ENCODE measurements at regions not wholly inside any gene's neighbourhood (a gene's known extent, or its start where the extent isn't known, plus 50 kb on each side); places are given as distances from the start of the nearest gene placed in this dataset.

GRCh38 chr2:45184606-45185005, 175.4 kb upstream of the SIX2 start:
- TF ChIP-seq CTCF (IDR thresholded peaks at IDR 0.05; ENCODE audit: low read depth, low read length), result no peak
- TF ChIP-seq MAX (IDR thresholded peaks at IDR 0.05; ENCODE audit: low read depth, low read length), result no peak
- no peak for TF ChIP-seq POLR2A (IDR thresholded peaks at IDR 0.05; ENCODE audit: extremely low read depth, insufficient read length)
- TF ChIP-seq MYC (IDR thresholded peaks at IDR 0.05; ENCODE audit: low read depth, low read length), result no peak
- no peak for DNase-seq (ENCODE audit: low read depth)

GRCh38 chr2:45182667-45183295, 173.5 kb upstream of the SIX2 start:
- no peak overlapping the region for H3K4me3 ChIP-seq (ENCODE audit: low read depth, low read length)
- no peak for DNase-seq (ENCODE audit: low read depth)
- TF ChIP-seq MAX (IDR thresholded peaks at IDR 0.05; ENCODE audit: low read depth, low read length) (no peak), POLR2A (IDR thresholded peaks at IDR 0.05; ENCODE audit: extremely low read depth, insufficient read length) (no peak), MYC (IDR thresholded peaks at IDR 0.05; ENCODE audit: low read depth, low read length) (no peak), CTCF (IDR thresholded peaks at IDR 0.05; ENCODE audit: low read depth, low read length) (no peak)

More at GRCh38 chr2:45184606-45185005, 175.4 kb upstream of the SIX2 start:
- no peak overlapping the region for H3K4me3 ChIP-seq (ENCODE audit: low read depth, low read length)

- TF ChIP-seq MAX (IDR thresholded peaks at IDR 0.05; ENCODE audit: low read depth, low read length) (no peak), POLR2A (IDR thresholded peaks at IDR 0.05; ENCODE audit: extremely low read depth, insufficient read length) (no peak), MYC (IDR thresholded peaks at IDR 0.05; ENCODE audit: low read depth, low read length) (no peak), CTCF (IDR thresholded peaks at IDR 0.05; ENCODE audit: low read depth, low read length) (no peak)
- no peak for DNase-seq (ENCODE audit: low read depth)
- H3K4me3 ChIP-seq (ENCODE audit: low read depth, low read length), result no peak overlapping the region
These were observed 171.5 kb upstream of the SIX2 start for GRCh38 chr2:45180779-45181178.

GRCh38 chr2:45180033-45180746, 170.9 kb upstream of the SIX2 start:
- peak; percentile 33 for DNase-seq (ENCODE audit: low read depth)
- H3K4me3 ChIP-seq (ENCODE audit: low read depth, low read length), result no peak overlapping the region
- TF ChIP-seq CTCF (IDR thresholded peaks at IDR 0.05; ENCODE audit: low read depth, low read length) (no peak), MAX (IDR thresholded peaks at IDR 0.05; ENCODE audit: low read depth, low read length) (no peak), POLR2A (IDR thresholded peaks at IDR 0.05; ENCODE audit: extremely low read depth, insufficient read length) (no peak), MYC (IDR thresholded peaks at IDR 0.05; ENCODE audit: low read depth, low read length) (no peak)

- DNase-seq (ENCODE audit: low read depth), result no peak
- no peak overlapping the region for H3K4me3 ChIP-seq (ENCODE audit: low read depth, low read length)
- no peak for TF ChIP-seq MAX (IDR thresholded peaks at IDR 0.05; ENCODE audit: low read depth, low read length)
- no peak for TF ChIP-seq POLR2A (IDR thresholded peaks at IDR 0.05; ENCODE audit: extremely low read depth, insufficient read length)
- no peak for TF ChIP-seq MYC (IDR thresholded peaks at IDR 0.05; ENCODE audit: low read depth, low read length)
- TF ChIP-seq CTCF (IDR thresholded peaks at IDR 0.05; ENCODE audit: low read depth, low read length), result no peak
These were observed 169.6 kb upstream of the SIX2 start for GRCh38 chr2:45178854-45179253.

All from NB4 (cell line).